GM10266 (cell line): ENCODE measurements at regions not wholly inside any gene's neighbourhood (a gene's known extent, or its start where the extent isn't known, plus 50 kb on each side); places are given as distances from the start of the nearest gene placed in this dataset.

Source experiments
- DNase-seq: peaks from one replicate; pipeline ENCODE4 v3.0.0; 2012; ENCODE audit errors: extremely low spot score
- TF ChIP-seq, protein P1 (sequence below): IDR thresholded peaks from 2 replicates; pipeline ENCODE4 v1.5.1; 2012; ENCODE audit warnings: mild to moderate bottlenecking, low read depth; ENCODE audit not compliant: control insufficient read depth, insufficient read depth; ENCODE audit errors: missing control alignments

GRCh38 chrX:25807022-25807421 is 331.1 kb upstream of the MAGEB18 start:
- DNase-seq, result no peak
- TF ChIP-seq, protein P1, sequence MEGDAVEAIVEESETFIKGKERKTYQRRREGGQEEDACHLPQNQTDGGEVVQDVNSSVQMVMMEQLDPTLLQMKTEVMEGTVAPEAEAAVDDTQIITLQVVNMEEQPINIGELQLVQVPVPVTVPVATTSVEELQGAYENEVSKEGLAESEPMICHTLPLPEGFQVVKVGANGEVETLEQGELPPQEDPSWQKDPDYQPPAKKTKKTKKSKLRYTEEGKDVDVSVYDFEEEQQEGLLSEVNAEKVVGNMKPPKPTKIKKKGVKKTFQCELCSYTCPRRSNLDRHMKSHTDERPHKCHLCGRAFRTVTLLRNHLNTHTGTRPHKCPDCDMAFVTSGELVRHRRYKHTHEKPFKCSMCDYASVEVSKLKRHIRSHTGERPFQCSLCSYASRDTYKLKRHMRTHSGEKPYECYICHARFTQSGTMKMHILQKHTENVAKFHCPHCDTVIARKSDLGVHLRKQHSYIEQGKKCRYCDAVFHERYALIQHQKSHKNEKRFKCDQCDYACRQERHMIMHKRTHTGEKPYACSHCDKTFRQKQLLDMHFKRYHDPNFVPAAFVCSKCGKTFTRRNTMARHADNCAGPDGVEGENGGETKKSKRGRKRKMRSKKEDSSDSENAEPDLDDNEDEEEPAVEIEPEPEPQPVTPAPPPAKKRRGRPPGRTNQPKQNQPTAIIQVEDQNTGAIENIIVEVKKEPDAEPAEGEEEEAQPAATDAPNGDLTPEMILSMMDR, result no peak

DNA sequence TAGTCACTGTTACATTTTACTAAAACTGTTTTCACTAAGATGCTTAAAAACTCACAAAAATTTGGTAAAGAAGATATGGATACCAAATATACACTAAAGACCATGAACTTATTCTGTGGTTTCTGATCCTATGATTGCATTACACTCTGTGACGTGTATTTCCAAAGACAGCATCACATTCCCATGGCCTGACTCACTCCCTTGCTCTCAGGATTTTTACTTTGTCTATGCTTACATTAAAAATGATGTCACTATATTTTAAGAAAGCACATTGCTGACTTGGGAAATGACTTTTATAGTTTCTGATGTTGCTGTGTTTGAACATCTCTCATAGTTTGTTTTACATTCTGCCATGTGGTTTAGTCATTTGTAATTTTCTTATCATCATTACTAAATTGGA is 327.9 kb upstream of the MAGEB18 start:
- TF ChIP-seq, protein P1, result no peak

DNA sequence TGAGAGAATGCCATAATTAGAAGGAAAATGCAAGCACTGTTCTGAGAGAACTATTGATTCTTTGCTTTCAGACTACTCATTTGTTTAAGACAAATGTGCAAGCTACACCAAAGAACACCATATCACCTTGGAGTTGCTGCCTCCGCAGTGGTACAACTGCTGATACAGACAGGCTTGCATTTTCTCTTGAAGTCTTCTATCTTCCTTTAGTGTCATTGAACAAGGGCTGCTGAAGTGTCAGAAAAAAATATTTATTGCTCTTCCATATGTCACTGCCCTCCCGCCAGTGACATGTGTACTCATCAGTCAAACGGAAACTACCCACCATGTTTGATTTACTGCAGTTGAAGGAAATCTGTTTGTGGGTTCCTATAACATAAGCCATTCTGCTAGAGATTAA is 318.3 kb upstream of the MAGEB18 start:
- TF ChIP-seq, protein P1, result no peak
- no peak for DNase-seq

More for the DNA sequence above, 327.9 kb upstream of the MAGEB18 start:
- DNase-seq, result no peak

GRCh38 chrX:25851141-25851540 is 287.0 kb upstream of the MAGEB18 start:
- no peak for DNase-seq
- TF ChIP-seq, protein P1, result no peak

DNA sequence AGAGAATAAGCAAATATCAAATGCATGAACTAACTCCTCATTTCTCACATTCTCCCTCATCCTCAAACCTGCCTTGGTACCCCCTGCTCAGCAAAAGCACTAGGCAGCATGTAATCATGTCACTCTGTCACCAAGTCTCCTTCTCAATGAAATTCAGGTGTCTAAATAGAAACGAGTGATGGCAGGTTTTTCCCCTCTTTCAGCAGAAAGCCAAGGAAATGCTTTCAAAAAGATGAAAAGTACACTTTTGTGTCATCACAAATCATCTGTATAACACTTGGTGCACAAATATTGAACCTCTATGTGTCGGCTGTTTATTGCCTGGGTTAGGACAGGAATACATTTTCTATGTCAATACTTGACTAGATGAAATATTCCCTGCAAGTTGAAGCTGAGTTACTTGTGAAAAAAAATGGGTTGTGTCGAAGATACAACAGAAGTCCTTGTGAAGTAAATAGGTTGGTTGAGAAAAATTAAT is 285.1 kb upstream of the MAGEB18 start:
- no peak for DNase-seq
- TF ChIP-seq, protein P1, result no peak

- no peak for DNase-seq
- TF ChIP-seq, protein P1, result no peak
Observed at GRCh38 chrX:25858273-25858880, 279.8 kb upstream of the MAGEB18 start.

DNA sequence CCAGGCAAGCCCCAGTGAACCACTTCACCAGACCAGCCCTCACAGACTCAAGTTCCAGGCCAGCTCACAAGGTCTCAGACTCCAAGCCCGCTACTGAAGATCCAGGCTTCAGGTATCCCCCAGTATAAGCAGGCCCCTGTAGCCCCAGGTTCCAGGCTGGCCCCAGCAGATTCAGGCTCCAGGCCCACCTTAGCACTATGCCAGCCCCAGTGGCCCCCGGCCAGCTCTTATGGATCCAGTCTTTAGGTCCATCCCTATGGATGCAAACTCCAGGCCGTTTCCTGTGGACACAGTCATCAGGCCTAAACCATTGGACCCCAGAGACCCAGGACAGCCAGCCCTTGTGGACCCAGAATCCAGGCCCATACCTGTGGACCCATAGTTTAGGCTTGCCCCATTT is 277.8 kb upstream of the MAGEB18 start:
- DNase-seq, result no peak
- TF ChIP-seq, protein P1, result no peak
